ENCODE measurements at regions not wholly inside any gene's neighbourhood (a gene's known extent, or its start where the extent isn't known, plus 50 kb on each side); places are given as distances from the start of the nearest gene placed in this dataset.

- Histone ChIP-seq H3K27me3 (no peaks in the 10 kb centered on the region), H3K4me3 (no peak overlapping the region), H3K36me3 (no peaks in the 10 kb centered on the region), H3K27ac (no peak overlapping the region), H3K4me1 (no peaks in the 10 kb centered on the region), H3K9me3 (peaks cover 0 to 5% of the 10 kb centered on the region in 2 donors)
- no peak for DNase-seq
- ATAC-seq = no peak
- intact Hi-C loops (cut with DNase I) = no loop called here
- TF ChIP-seq CTCF (IDR thresholded peaks at IDR 0.05) = no peak
These were observed 762.2 kb downstream of the SUCLG1 start for GRCh38 chr2:83696838-83697237.

- no peak overlapping the region for H3K27ac ChIP-seq
- H3K27me3 ChIP-seq = no peaks in the 10 kb centered on the region
- H3K4me3 ChIP-seq = no peak overlapping the region
- TF ChIP-seq CTCF (IDR thresholded peaks at IDR 0.05) = no peak
- H3K9me3 ChIP-seq = peaks cover 0 to 5% of the 10 kb centered on the region in 2 donors
- no peaks in the 10 kb centered on the region for H3K4me1 ChIP-seq
- intact Hi-C loops (cut with DNase I) = no loop called here
- H3K36me3 ChIP-seq = no peaks in the 10 kb centered on the region
- DNase-seq (no peak), ATAC-seq (no peak)
These were observed 763.5 kb downstream of the SUCLG1 start for GRCh38 chr2:83695530-83695929.

- H3K4me3 ChIP-seq = no peak overlapping the region
- no peak for DNase-seq
- H3K27me3 ChIP-seq = no peaks in the 10 kb centered on the region
- no peaks in the 10 kb centered on the region for H3K36me3 ChIP-seq
- intact Hi-C loops (cut with DNase I) = no loop called here
- no peak for TF ChIP-seq CTCF (IDR thresholded peaks at IDR 0.05)
- ATAC-seq = no peak
- H3K9me3 ChIP-seq = peaks cover 0 to 5% of the 10 kb centered on the region in 2 donors
- H3K27ac ChIP-seq = no peak overlapping the region
- H3K4me1 ChIP-seq = no peaks in the 10 kb centered on the region
These were observed 764.0 kb downstream of the SUCLG1 start for GRCh38 chr2:83695037-83695436.

GRCh38 chr2:83689402-83689801 is 769.7 kb downstream of the SUCLG1 start:
- no peak overlapping the region for H3K27ac ChIP-seq
- no peak overlapping the region for H3K4me3 ChIP-seq
- ATAC-seq (no peak), DNase-seq (no peak)
- TF ChIP-seq CTCF (IDR thresholded peaks at IDR 0.05) = no peak
- H3K36me3 ChIP-seq = no peaks in the 10 kb centered on the region
- H3K4me1 ChIP-seq = no peaks in the 10 kb centered on the region
- no peaks in the 10 kb centered on the region for H3K27me3 ChIP-seq
- intact Hi-C loops (cut with DNase I) = no loop called here
- no peaks in the 10 kb centered on the region for H3K9me3 ChIP-seq

- no peak for TF ChIP-seq CTCF (IDR thresholded peaks at IDR 0.05)
- ATAC-seq (no peak), DNase-seq (no peak)
- H3K27me3 ChIP-seq = no peaks in the 10 kb centered on the region
- no peaks in the 10 kb centered on the region for H3K4me1 ChIP-seq
- H3K27ac ChIP-seq = no peak overlapping the region
- no peaks in the 10 kb centered on the region for H3K36me3 ChIP-seq
- no peaks in the 10 kb centered on the region for H3K9me3 ChIP-seq
- intact Hi-C loops (cut with DNase I) = no loop called here
- no peak overlapping the region for H3K4me3 ChIP-seq
These were observed 772.2 kb downstream of the SUCLG1 start for GRCh38 chr2:83686863-83687262.

All from left lung (tissue), 4 donors.